Naive thymus-derived CD4-positive, alpha-beta T cell (primary cell): ENCODE measurements at regions not wholly inside any gene's neighbourhood (a gene's known extent, or its start where the extent isn't known, plus 50 kb on each side); places are given as distances from the start of the nearest gene placed in this dataset.
"Not testable (repeated sequence)": the region's sequence is repeated elsewhere in the genome, so short reads cannot be mapped to it uniquely, and the experiment has no call there.

ENCODE experiments used
- ATAC-seq: fragments of 150-1000 bp; cut with Tn5 transposase; 2 replicates; pipeline ENCODE4 v1.10.0; 2021; ENCODE audit warnings: mild to moderate bottlenecking, moderate library complexity
- CTCF ChIA-PET: fragments of 350-600 bp; sonication (Branson Sonifier 250); formaldehyde crosslinking; loops from one replicate; lab custom pipeline; 2021; ENCODE audit warnings: antibody characterized with exemption; lab: Charles Lee
- POLR2A ChIA-PET: fragments of 350-600 bp; sonication (Branson Sonifier 250); formaldehyde crosslinking; loops from one replicate; lab custom pipeline; 2021; ENCODE audit warnings: antibody characterized with exemption, inconsistent platforms; lab: Charles Lee
- DNase-seq, 9 donors: peaks; one replicate each; pipeline versions ENCODE4 v3.0.0 to v3.0.0-alpha.2; 2020 to 2022; ENCODE audit warnings: mixed read lengths in 1 of 9
- H3K27ac ChIP-seq: one replicate; pipeline ENCODE4 v1.7.0; 2013; ENCODE audit warnings: mild to moderate bottlenecking, low read depth, low read length, moderate library complexity
- H3K27me3 ChIP-seq, 2 donors: one replicate each; pipeline ENCODE4 v1.7.0; 2013; ENCODE audit warnings: low read length in 2 of 2, mild to moderate bottlenecking in 2 of 2, moderate library complexity in 2 of 2; ENCODE audit not compliant: control insufficient read depth in 2 of 2, insufficient read depth in 2 of 2
- H3K36me3 ChIP-seq, 3 experiments: 1 replicate in 2 of 3; 2 replicates in 1 of 3; pipeline ENCODE4 v1.7.0; 2013; ENCODE audit warnings: low read length in 3 of 3, mild to moderate bottlenecking in 3 of 3, moderate library complexity in 1 of 3; ENCODE audit not compliant: insufficient read depth in 3 of 3, control insufficient read depth in 2 of 3
- H3K4me1 ChIP-seq, 2 donors: one replicate each; pipeline ENCODE4 v1.7.0; 2013; ENCODE audit warnings: low read length in 2 of 2, mild to moderate bottlenecking in 2 of 2, moderate library complexity in 1 of 2; ENCODE audit not compliant: control insufficient read depth in 2 of 2, insufficient read depth in 2 of 2
- H3K4me3 ChIP-seq: 2 replicates; pipeline ENCODE4 v1.7.0; 2013; ENCODE audit warnings: mild to moderate bottlenecking, low read length
- H3K9me3 ChIP-seq, 3 experiments: 1 replicate in 2 of 3; 2 replicates in 1 of 3; pipeline ENCODE4 v1.7.0; 2013; ENCODE audit warnings: low read length in 3 of 3; ENCODE audit not compliant: control insufficient read depth in 2 of 3
- H3K27ac Mint-ChIP-seq, 9 donors: one replicate each; pipeline ENCODE4 v1.8.0; 2020 to 2022; ENCODE audit warnings: mixed read lengths in 9 of 9, mild to moderate bottlenecking in 8 of 9, moderate library complexity in 5 of 9, inconsistent platforms in 2 of 9
- H3K27me3 Mint-ChIP-seq, 5 donors: one replicate each; pipeline ENCODE4 v1.8.0; 2021 to 2022; ENCODE audit warnings: mixed read lengths in 5 of 5, mild to moderate bottlenecking in 1 of 5
- H3K36me3 Mint-ChIP-seq, 5 donors: one replicate each; pipeline ENCODE4 v1.8.0; 2020 to 2022; ENCODE audit warnings: mixed read lengths in 5 of 5, mild to moderate bottlenecking in 3 of 5, inconsistent platforms in 1 of 5
- H3K4me1 Mint-ChIP-seq, 7 donors: one replicate each; pipeline ENCODE4 v1.8.0; 2020 to 2022; ENCODE audit warnings: mixed read lengths in 7 of 7, mild to moderate bottlenecking in 3 of 7, inconsistent platforms in 1 of 7
- H3K4me3 Mint-ChIP-seq, 10 donors: one replicate each; pipeline ENCODE4 v1.8.0; 2020 to 2022; ENCODE audit warnings: mild to moderate bottlenecking in 10 of 10, mixed read lengths in 10 of 10, moderate library complexity in 6 of 10, inconsistent platforms in 2 of 10
- H3K9me3 Mint-ChIP-seq, 11 donors: one replicate each; pipeline ENCODE4 v1.8.0; 2020 to 2022; ENCODE audit warnings: mixed read lengths in 11 of 11, mild to moderate bottlenecking in 4 of 11, inconsistent platforms in 1 of 11, moderate library complexity in 1 of 11
- intact Hi-C, 2 donors: fragments of 100-400 bp; cut with micrococcal nuclease; formaldehyde crosslinking; loops; one replicate each; pipeline ENCODE4 v1.15.1; 2023

- Mint-ChIP-seq H3K9me3 (peaks cover 0 to 3% (median 0%) of the 10 kb centered on the region in 11 donors), H3K4me1 (peaks cover 0 to 2% (median 0%) of the 10 kb centered on the region in 7 donors), H3K27me3 (peaks cover 0 to 8% (median 3%) of the 10 kb centered on the region in 5 donors), H3K4me3 (no peak overlapping the region), H3K36me3 (no peaks in the 10 kb centered on the region), H3K27ac (no peak overlapping the region)
- no peak for ATAC-seq
- intact Hi-C loops = no loop called here
- Histone ChIP-seq H3K4me1 (no peaks in the 10 kb centered on the region), H3K27me3 (no peaks in the 10 kb centered on the region), H3K36me3 (no peaks in the 10 kb centered on the region), H3K4me3 (no peak overlapping the region), H3K9me3 (no peaks in the 10 kb centered on the region), H3K27ac (no peak overlapping the region)
- no peak for DNase-seq
- CTCF ChIA-PET = no interaction called here
- POLR2A ChIA-PET = interaction anchor here (0.7 kb wide), 1 partner anchor 1085 kb away, joined by 4 read pairs; no protein-coding TSS in a partner anchor
Observed at GRCh38 chr7:115574681-115575291, 455.8 kb downstream of the TFEC start.

- H3K4me3 ChIP-seq = no peak overlapping the region
- ChIA-PET POLR2A (no interaction called here), CTCF (no interaction called here)
- H3K9me3 ChIP-seq = no peaks in the 10 kb centered on the region
- Mint-ChIP-seq H3K36me3 (no peaks in the 10 kb centered on the region), H3K27me3 (peaks cover 0 to 16% (median 8%) of the 10 kb centered on the region in 5 donors), H3K4me1 (peaks cover 0 to 2% (median 0%) of the 10 kb centered on the region in 7 donors), H3K9me3 (peaks cover 0 to 3% (median 0%) of the 10 kb centered on the region in 11 donors), H3K27ac (no peak overlapping the region), H3K4me3 (no peak overlapping the region)
- ATAC-seq (no peak), DNase-seq (no peak)
- no peaks in the 10 kb centered on the region for H3K4me1 ChIP-seq
- H3K27ac ChIP-seq = no peak overlapping the region
- intact Hi-C loops = no loop called here
- no peaks in the 10 kb centered on the region for H3K36me3 ChIP-seq
- no peaks in the 10 kb centered on the region for H3K27me3 ChIP-seq
Observed at GRCh38 chr7:115572111-115572510, 458.5 kb downstream of the TFEC start.

- no peak overlapping the region for H3K27ac Mint-ChIP-seq
- CTCF ChIA-PET = no interaction called here
- DNase-seq (no peak), ATAC-seq (no peak)
- POLR2A ChIA-PET = no interaction called here
- intact Hi-C loops = no loop called here
- H3K9me3 Mint-ChIP-seq = peaks cover 0 to 10% (median 0%) of the 10 kb centered on the region in 11 donors
- Histone ChIP-seq H3K9me3 (no peaks in the 10 kb centered on the region), H3K4me1 (no peaks in the 10 kb centered on the region), H3K4me3 (no peak overlapping the region), H3K27ac (no peak overlapping the region), H3K36me3 (no peaks in the 10 kb centered on the region), H3K27me3 (no peaks in the 10 kb centered on the region)
- no peak overlapping the region for H3K4me3 Mint-ChIP-seq
- H3K36me3 Mint-ChIP-seq = no peaks in the 10 kb centered on the region
- H3K4me1 Mint-ChIP-seq = peaks cover 0 to 1% (median 0%) of the 10 kb centered on the region in 7 donors
- H3K27me3 Mint-ChIP-seq = peaks cover 0 to 4% (median 0%) of the 10 kb centered on the region in 5 donors
Observed at GRCh38 chr7:115561335-115562110, 469.0 kb downstream of the TFEC start.

GRCh38 chr7:115559877-115560276 lies 470.7 kb downstream of the TFEC start:
- H3K27me3 ChIP-seq = no peaks in the 10 kb centered on the region
- H3K27me3 Mint-ChIP-seq = peaks cover 0 to 4% (median 0%) of the 10 kb centered on the region in 5 donors
- ChIA-PET CTCF (no interaction called here), POLR2A (no interaction called here)
- H3K4me3 ChIP-seq = no peak overlapping the region
- H3K27ac ChIP-seq = no peak overlapping the region
- DNase-seq = no peak
- intact Hi-C loops = no loop called here
- ATAC-seq = no peak
- H3K36me3 Mint-ChIP-seq = no peaks in the 10 kb centered on the region
- H3K4me1 ChIP-seq = no peaks in the 10 kb centered on the region
- peaks cover 0 to 1% (median 0%) of the 10 kb centered on the region in 7 donors for H3K4me1 Mint-ChIP-seq
- no peaks in the 10 kb centered on the region for H3K36me3 ChIP-seq
- peaks cover 0 to 14% (median 0%) of the 10 kb centered on the region in 11 donors for H3K9me3 Mint-ChIP-seq
- no peak overlapping the region for H3K27ac Mint-ChIP-seq
- H3K4me3 Mint-ChIP-seq = no peak overlapping the region
- H3K9me3 ChIP-seq = no peaks in the 10 kb centered on the region

DNA sequence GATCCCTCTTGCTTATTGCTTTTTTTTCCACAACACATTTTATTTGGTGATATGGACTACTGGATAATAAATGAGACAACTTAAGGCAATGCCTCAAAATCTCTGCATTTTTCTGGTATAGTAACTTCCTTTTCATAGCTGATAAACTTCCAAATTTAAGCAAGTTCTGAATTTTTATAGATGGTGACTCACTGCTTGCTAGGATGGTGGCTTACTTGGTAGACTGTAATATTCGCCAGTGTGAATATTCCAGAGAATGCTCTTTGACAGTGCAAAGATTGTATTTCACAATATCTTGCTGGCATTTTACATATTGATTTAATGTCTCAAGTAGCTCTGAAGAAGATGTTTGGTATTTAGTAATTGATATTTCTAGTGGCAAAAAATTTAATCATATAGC lies 472.4 kb downstream of the TFEC start:
- H3K36me3 ChIP-seq = no peaks in the 10 kb centered on the region
- intact Hi-C loops = no loop called here
- H3K4me3 ChIP-seq = no peak overlapping the region
- H3K27me3 ChIP-seq = no peaks in the 10 kb centered on the region
- H3K9me3 Mint-ChIP-seq = peaks cover 0 to 14% (median 0%) of the 10 kb centered on the region in 11 donors
- no peaks in the 10 kb centered on the region for H3K36me3 Mint-ChIP-seq
- ChIA-PET POLR2A (no interaction called here), CTCF (no interaction called here)
- H3K27ac ChIP-seq = no peak overlapping the region
- no peak overlapping the region for H3K4me3 Mint-ChIP-seq
- no peaks in the 10 kb centered on the region for H3K4me1 ChIP-seq
- no peak overlapping the region for H3K27ac Mint-ChIP-seq
- H3K4me1 Mint-ChIP-seq = peaks cover 0 to 1% (median 0%) of the 10 kb centered on the region in 7 donors
- ATAC-seq (no peak), DNase-seq (no peak)
- no peaks in the 10 kb centered on the region for H3K9me3 ChIP-seq
- peaks cover 0 to 4% (median 0%) of the 10 kb centered on the region in 5 donors for H3K27me3 Mint-ChIP-seq

DNA sequence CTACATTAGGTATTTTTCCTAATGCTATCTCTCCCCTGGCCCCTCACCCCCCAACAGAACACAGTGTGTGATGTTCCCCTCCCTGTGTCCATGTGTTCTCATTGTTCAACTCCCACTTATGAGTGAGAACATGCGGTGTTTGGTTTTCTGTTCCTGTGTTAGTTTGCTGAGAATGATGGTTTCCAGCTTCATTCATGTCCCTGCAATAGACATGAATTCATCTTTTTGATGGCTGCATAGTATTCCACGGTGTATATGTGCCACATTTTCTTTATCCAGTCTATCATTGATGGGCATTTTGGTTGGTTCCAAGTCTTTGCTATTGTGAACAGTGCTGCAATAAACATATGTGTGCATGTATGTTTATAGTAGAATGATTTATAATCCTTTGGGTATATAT lies 473.3 kb downstream of the TFEC start:
- ATAC-seq, H3K27ac ChIP-seq, H3K36me3 ChIP-seq, POLR2A ChIA-PET, H3K36me3 Mint-ChIP-seq, H3K9me3 ChIP-seq, H3K27me3 ChIP-seq, H3K4me1 Mint-ChIP-seq, H3K27ac Mint-ChIP-seq, H3K27me3 Mint-ChIP-seq, H3K4me3 ChIP-seq, H3K4me3 Mint-ChIP-seq, H3K4me1 ChIP-seq, CTCF ChIA-PET, intact Hi-C loops, DNase-seq: not testable (repeated sequence)
- peaks cover 0 to 14% (median 0%) of the 10 kb centered on the region in 11 donors for H3K9me3 Mint-ChIP-seq
